Prostate gland (tissue), 2 donors: ENCODE measurements at regions not wholly inside any gene's neighbourhood (a gene's known extent, or its start where the extent isn't known, plus 50 kb on each side); places are given as distances from the start of the nearest gene placed in this dataset.

ENCODE experiments used
- DNase-seq: peaks from one replicate; pipeline ENCODE4 v3.0.0-alpha.2; 2019; ENCODE audit warnings: low spot score
- H3K27ac ChIP-seq, 2 donors: fragments of 200-600 bp; sonication (generic); 2 replicates each; pipeline ENCODE4 v1.5.1; 2017 to 2019
- H3K27me3 ChIP-seq: fragments of 200-600 bp; sonication (generic); replicated peaks from 2 replicates; pipeline ENCODE4 v1.5.1; 2019; ENCODE audit not compliant: insufficient read depth
- H3K36me3 ChIP-seq, 2 donors: fragments of 200-600 bp; sonication (generic); 1 replicate in 1 of 2; 2 replicates in 1 of 2; pipeline versions ENCODE4 v1.5.1 to v1.8.1; 2017 to 2019
- H3K4me1 ChIP-seq: fragments of 200-600 bp; sonication (generic); replicated peaks from 2 replicates; pipeline ENCODE4 v1.5.1; 2019
- H3K4me3 ChIP-seq, 2 donors: fragments of 200-600 bp; sonication (generic); 2 replicates each; pipeline ENCODE4 v1.5.1; 2017 to 2019
- H3K9me3 ChIP-seq: fragments of 200-600 bp; sonication (generic); 2 replicates; pipeline ENCODE4 v1.5.1; 2017
- CTCF ChIP-seq, 4 experiments: fragments of 200-600 bp in 2 of 4; fragments of 450-650 bp in 2 of 4; sonication (generic) in 2 of 4; IDR thresholded peaks; 1 replicate in 3 of 4; 2 replicates in 1 of 4; pipeline ENCODE4 v1.5.1; 2016 to 2019; ENCODE audit warnings: antibody characterized with exemption in 4 of 4, mild to moderate bottlenecking in 2 of 4, moderate library complexity in 2 of 4
- POLR2A ChIP-seq: fragments of 450-650 bp; IDR thresholded peaks from one replicate; pipeline ENCODE4 v1.6.1; 2016; ENCODE audit warnings: antibody characterized with exemption, mild to moderate bottlenecking
- POLR2AphosphoS5 ChIP-seq: sonication (generic); formaldehyde crosslinking; IDR thresholded peaks from one replicate; pipeline ENCODE4 v1.6.1; 2017; ENCODE audit warnings: antibody characterized with exemption
- WGBS: methylation state at CpG from one replicate; pipeline ENCODE4 v1.1.5; 2018; 5-methylcytosine and 5-hydroxymethylcytosine counted together
- intact Hi-C: fragments of 100-400 bp; cut with DNase I; formaldehyde crosslinking; loops from one replicate; pipeline ENCODE4 v1.14.2; 2022

DNA sequence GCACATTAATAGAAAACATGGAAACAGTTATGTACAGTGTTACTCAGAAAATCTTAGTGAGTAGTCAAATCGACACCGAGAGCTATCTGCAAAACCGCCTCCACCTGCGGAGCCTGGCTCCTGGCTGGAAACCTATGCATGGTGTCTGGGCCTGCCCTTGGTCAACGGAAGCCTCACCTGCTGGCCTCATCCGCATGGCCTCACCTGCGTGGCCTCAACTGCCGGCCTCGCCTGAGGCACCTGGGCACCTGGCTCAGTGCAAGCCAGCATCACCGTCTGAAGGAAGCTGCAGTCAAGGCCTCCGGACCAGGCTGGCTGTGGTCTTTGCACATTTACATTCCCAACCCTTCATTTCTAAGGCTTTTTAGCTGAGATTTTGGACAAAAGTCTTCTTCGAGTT, 352.1 kb downstream of the POM121L12 start:
- no peaks in the 10 kb centered on the region for H3K36me3 ChIP-seq
- no peaks in the 10 kb centered on the region for H3K4me1 ChIP-seq
- H3K4me3 ChIP-seq = no peak overlapping the region
- no peak for TF ChIP-seq CTCF (IDR thresholded peaks at IDR 0.05)
- no peak for TF ChIP-seq POLR2AphosphoS5
- TF ChIP-seq POLR2A = no peak
- H3K27me3 ChIP-seq = no peaks in the 10 kb centered on the region
- no peak for DNase-seq
- intact Hi-C loops = no loop called here
- WGBS = 89% methylated on average over 12 of the region's 12 CpGs
- no peak overlapping the region for H3K27ac ChIP-seq
- H3K9me3 ChIP-seq = no peaks in the 10 kb centered on the region

- WGBS = 76% methylated on average over 2 of the region's 2 CpGs
- DNase-seq = no peak
These were observed 362.5 kb downstream of the POM121L12 start for GRCh38 chr7:53397911-53398310.

GRCh38 chr7:53398566-53398965, 363.1 kb downstream of the POM121L12 start:
- no peaks in the 10 kb centered on the region for H3K4me1 ChIP-seq
- DNase-seq = no peak
- intact Hi-C loops = no loop called here
- no peak overlapping the region for H3K4me3 ChIP-seq
- TF ChIP-seq CTCF (IDR thresholded peaks at IDR 0.05) (no peak), POLR2A (no peak), POLR2AphosphoS5 (no peak)
- H3K9me3 ChIP-seq = no peaks in the 10 kb centered on the region
- WGBS = 62% methylated on average over 2 of the region's 2 CpGs
- H3K27me3 ChIP-seq = no peaks in the 10 kb centered on the region
- no peaks in the 10 kb centered on the region for H3K36me3 ChIP-seq
- no peak overlapping the region for H3K27ac ChIP-seq

More at GRCh38 chr7:53397911-53398310, 362.5 kb downstream of the POM121L12 start:
- no peak overlapping the region for H3K4me3 ChIP-seq
- H3K27ac ChIP-seq = no peak overlapping the region
- intact Hi-C loops = no loop called here
- no peaks in the 10 kb centered on the region for H3K27me3 ChIP-seq
- TF ChIP-seq POLR2AphosphoS5 = no peak
- TF ChIP-seq CTCF (IDR thresholded peaks at IDR 0.05) = no peak
- TF ChIP-seq POLR2A = no peak
- no peaks in the 10 kb centered on the region for H3K36me3 ChIP-seq
- H3K4me1 ChIP-seq = no peaks in the 10 kb centered on the region
- H3K9me3 ChIP-seq = no peaks in the 10 kb centered on the region

GRCh38 chr7:53413021-53413420, 377.6 kb downstream of the POM121L12 start:
- no peak overlapping the region for H3K27ac ChIP-seq
- no peaks in the 10 kb centered on the region for H3K36me3 ChIP-seq
- intact Hi-C loops = no loop called here
- H3K9me3 ChIP-seq = no peaks in the 10 kb centered on the region
- no peak for DNase-seq
- H3K4me3 ChIP-seq = no peak overlapping the region
- no peaks in the 10 kb centered on the region for H3K4me1 ChIP-seq
- 89% methylated on average over 2 of the region's 2 CpGs for WGBS
- no peak for TF ChIP-seq POLR2A
- no peak for TF ChIP-seq POLR2AphosphoS5
- TF ChIP-seq CTCF (IDR thresholded peaks at IDR 0.05) = no peak
- H3K27me3 ChIP-seq = no peaks in the 10 kb centered on the region

GRCh38 chr7:53415816-53416215, 380.4 kb downstream of the POM121L12 start:
- no peaks in the 10 kb centered on the region for H3K27me3 ChIP-seq
- no peak for DNase-seq
- intact Hi-C loops = no loop called here
- H3K27ac ChIP-seq = no peak overlapping the region
- WGBS = 100% methylated on average over 2 of the region's 2 CpGs
- TF ChIP-seq POLR2A = no peak
- TF ChIP-seq CTCF (IDR thresholded peaks at IDR 0.05) = no peak
- no peak for TF ChIP-seq POLR2AphosphoS5
- H3K9me3 ChIP-seq = no peaks in the 10 kb centered on the region
- H3K4me1 ChIP-seq = no peaks in the 10 kb centered on the region
- no peak overlapping the region for H3K4me3 ChIP-seq
- H3K36me3 ChIP-seq = no peaks in the 10 kb centered on the region
